B cell (primary cell): ENCODE measurements at regions not wholly inside any gene's neighbourhood (a gene's known extent, or its start where the extent isn't known, plus 50 kb on each side); places are given as distances from the start of the nearest gene placed in this dataset.

ENCODE experiments used
- ATAC-seq: fragments of 200-7000 bp; cut with Tn5 transposase; one replicate; pipeline ENCODE4 v1.10.0; 2021; ENCODE audit warnings: low read depth, mild to moderate bottlenecking, moderate number of reproducible peaks, moderate library complexity
- CTCF ChIA-PET: fragments of 350-600 bp; sonication (Branson Sonifier 250); formaldehyde crosslinking; loops from one replicate; lab custom pipeline; 2021; ENCODE audit warnings: antibody characterized with exemption, inconsistent platforms; lab: Charles Lee
- POLR2A ChIA-PET: fragments of 350-600 bp; sonication (Branson Sonifier 250); formaldehyde crosslinking; loops from one replicate; lab custom pipeline; 2021; ENCODE audit warnings: antibody characterized with exemption; lab: Charles Lee
- DNase-seq: peaks from one replicate; pipeline ENCODE4 v3.0.0; 2013
- H2AFZ ChIP-seq: 2 replicates; pipeline ENCODE4 v1.6.1; 2012; ENCODE audit warnings: mild to moderate bottlenecking, low read depth, low read length; ENCODE audit not compliant: insufficient read depth, poor library complexity, severe bottlenecking
- H3K27ac ChIP-seq, 2 donors: 1 replicate in 1 of 2; 2 replicates in 1 of 2; pipeline ENCODE4 v1.5.1; 2012 to 2013; ENCODE audit warnings: low read length in 2 of 2, mild to moderate bottlenecking in 2 of 2, moderate library complexity in 1 of 2
- H3K27me3 ChIP-seq, 4 experiments: fragments of 200-600 bp in 1 of 4; sonication (generic) in 1 of 4; replicated peaks in 1 of 4; 1 replicate in 2 of 4; 2 replicates in 2 of 4; pipeline versions ENCODE4 v1.6.1 to v1.7.0; 2013 to 2016; ENCODE audit warnings: low read length in 3 of 4, mild to moderate bottlenecking in 2 of 4, mixed read lengths in 1 of 4, moderate library complexity in 1 of 4; ENCODE audit not compliant: insufficient read depth in 4 of 4, control insufficient read depth in 3 of 4; ENCODE audit errors: control extremely low read depth in 1 of 4
- H3K36me3 ChIP-seq, 2 experiments: replicated peaks in 1 of 2; 1 replicate in 1 of 2; 2 replicates in 1 of 2; pipeline versions ENCODE4 v1.6.1 to v1.7.1; 2013; ENCODE audit warnings: low read length in 1 of 2; ENCODE audit not compliant: insufficient read depth in 2 of 2, control insufficient read depth in 1 of 2; ENCODE audit errors: control extremely low read depth in 1 of 2, extremely low read depth in 1 of 2
- H3K4me1 ChIP-seq, 2 donors: fragments of 200-600 bp in 1 of 2; sonication (generic) in 1 of 2; 1 replicate in 1 of 2; 2 replicates in 1 of 2; pipeline versions ENCODE4 v1.5.1 to v1.6.1; 2013 to 2017; ENCODE audit warnings: low read length in 2 of 2; ENCODE audit not compliant: control insufficient read depth in 2 of 2, insufficient read depth in 2 of 2
- H3K4me2 ChIP-seq: replicated peaks from 2 replicates; pipeline ENCODE3; 2012; ENCODE audit warnings: mild to moderate bottlenecking, low read depth, low read length; ENCODE audit not compliant: poor library complexity, severe bottlenecking
- H3K4me3 ChIP-seq, 5 experiments: fragments of 200-600 bp in 1 of 5; sonication (generic) in 1 of 5; 1 replicate in 3 of 5; 2 replicates in 2 of 5; pipeline versions ENCODE4 v1.5.1 to v1.7.0; 2011 to 2016; ENCODE audit warnings: low read length in 4 of 5, mild to moderate bottlenecking in 4 of 5, low read depth in 2 of 5, control low read depth in 1 of 5, moderate library complexity in 1 of 5; ENCODE audit not compliant: insufficient read depth in 1 of 5; ENCODE audit errors: control extremely low read depth in 1 of 5, extremely low read depth in 1 of 5
- H3K79me2 ChIP-seq: fragments of 200-600 bp; sonication (generic); one replicate; pipeline ENCODE4 v1.6.0; 2016; ENCODE audit warnings: low read length; ENCODE audit not compliant: control insufficient read depth, insufficient read depth
- H3K9ac ChIP-seq: fragments of 200-600 bp; sonication (generic); 2 replicates; pipeline ENCODE4 v1.6.1; 2017; ENCODE audit warnings: mild to moderate bottlenecking, low read length, moderate library complexity
- H3K9me3 ChIP-seq, 3 donors: one replicate each; pipeline versions ENCODE4 v1.6.1 to v1.7.1; 2013; ENCODE audit warnings: low read length in 2 of 3; ENCODE audit not compliant: control insufficient read depth in 2 of 3, insufficient read depth in 1 of 3; ENCODE audit errors: control extremely low read depth in 1 of 3
- H4K20me1 ChIP-seq: 2 replicates; pipeline ENCODE4 v1.6.0; 2012; ENCODE audit warnings: mild to moderate bottlenecking, low read length; ENCODE audit not compliant: insufficient read depth, control insufficient read depth, poor library complexity, severe bottlenecking
- H3K27ac Mint-ChIP-seq: one replicate; pipeline ENCODE4 v1.8.0; 2021; ENCODE audit warnings: mixed read lengths
- H3K27me3 Mint-ChIP-seq: one replicate; pipeline ENCODE4 v1.8.0; 2021; ENCODE audit warnings: mixed read lengths
- H3K4me1 Mint-ChIP-seq: one replicate; pipeline ENCODE4 v1.8.0; 2021; ENCODE audit warnings: mixed read lengths
- H3K4me3 Mint-ChIP-seq: one replicate; pipeline ENCODE4 v1.8.0; 2021; ENCODE audit warnings: mixed read lengths
- H3K9me3 Mint-ChIP-seq: one replicate; pipeline ENCODE4 v1.8.0; 2022; ENCODE audit warnings: mixed read lengths; ENCODE audit not compliant: insufficient read depth
- EZH2 ChIP-seq: IDR thresholded peaks from 2 replicates; pipeline ENCODE4 v1.6.1; 2012; ENCODE audit warnings: borderline replicate concordance, low read depth, mild to moderate bottlenecking, moderate library complexity, low read length; ENCODE audit not compliant: insufficient read depth, poor library complexity, severe bottlenecking
- WGBS: methylation state at CpG from one replicate; pipeline ENCODE4 v1.1.5; 2013; ENCODE audit warnings: missing lambda C conversion rate; ENCODE audit not compliant: insufficient coverage; 5-methylcytosine and 5-hydroxymethylcytosine counted together
- intact Hi-C: fragments of 100-400 bp; cut with micrococcal nuclease; formaldehyde crosslinking; loops from one replicate; pipeline ENCODE4 v1.10.0; 2022
- TF ChIP-seq, protein P1 (sequence below): fragments of 200-600 bp; IDR thresholded peaks from one replicate; pipeline ENCODE4 v1.8.0; 2022; ENCODE audit warnings: antibody characterized with exemption, mild to moderate bottlenecking

DNA sequence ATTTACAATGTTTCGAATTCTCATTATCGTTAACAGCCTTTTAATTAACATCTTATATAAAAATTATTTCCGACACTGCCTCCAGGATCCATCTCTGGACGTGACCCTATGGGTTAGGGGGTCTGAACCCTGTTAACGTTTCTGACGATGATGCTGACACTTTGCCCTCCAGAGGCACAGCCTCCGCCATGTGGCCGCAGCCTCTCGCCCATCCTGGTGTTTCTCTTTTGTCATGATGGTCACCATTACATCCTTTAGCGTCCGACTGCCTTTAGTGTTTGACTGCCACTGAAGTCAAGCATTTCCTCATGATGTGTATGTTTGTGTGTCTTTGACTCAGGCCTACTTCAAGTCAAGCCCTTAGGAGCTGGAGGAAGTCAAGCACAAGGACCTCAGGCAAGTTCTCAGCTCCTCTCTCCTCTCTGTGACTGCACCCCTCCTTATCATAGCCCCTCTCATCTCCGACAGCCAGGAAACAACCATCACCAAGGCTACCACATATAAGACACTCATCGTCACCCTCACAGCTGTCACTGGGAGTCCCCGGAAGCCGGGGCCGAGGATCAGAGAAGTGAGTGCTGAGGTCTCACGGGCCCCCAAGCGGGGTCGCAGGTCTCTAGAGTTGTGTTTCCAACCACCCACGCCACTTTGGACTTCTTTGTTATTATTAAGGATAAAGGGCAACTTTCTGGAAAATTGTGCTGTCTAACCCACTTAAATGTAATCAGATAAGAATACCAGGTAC lies 96.1 kb upstream of the PPP2R2D start:
- Histone ChIP-seq H3K4me2 (no peak overlapping the region), H3K27ac (no peak overlapping the region), H3K9ac (no peak overlapping the region), H3K79me2 (no peaks in the 10 kb centered on the region), H3K27me3 (no peaks in the 10 kb centered on the region), H4K20me1 (no peaks in the 10 kb centered on the region), H3K36me3 (no peaks in the 10 kb centered on the region), H3K9me3 (peaks cover 0 to 4% (median 1%) of the 10 kb centered on the region in 3 donors), H3K4me3 (no peak overlapping the region), H2AFZ (no peak overlapping the region), H3K4me1 (no peaks in the 10 kb centered on the region)
- peaks cover 4% of the 10 kb centered on the region for H3K9me3 Mint-ChIP-seq
- WGBS, result 88% methylated on average over 9 of the region's 20 CpGs
- intact Hi-C loops, result no loop called here
- peaks cover 13% of the 10 kb centered on the region for H3K27me3 Mint-ChIP-seq
- no peak for ATAC-seq
- ChIA-PET POLR2A (no interaction called here), CTCF (no interaction called here)
- no peak for DNase-seq
- H3K27ac Mint-ChIP-seq, result no peak overlapping the region
- no peak for TF ChIP-seq EZH2
- TF ChIP-seq, protein P1, sequence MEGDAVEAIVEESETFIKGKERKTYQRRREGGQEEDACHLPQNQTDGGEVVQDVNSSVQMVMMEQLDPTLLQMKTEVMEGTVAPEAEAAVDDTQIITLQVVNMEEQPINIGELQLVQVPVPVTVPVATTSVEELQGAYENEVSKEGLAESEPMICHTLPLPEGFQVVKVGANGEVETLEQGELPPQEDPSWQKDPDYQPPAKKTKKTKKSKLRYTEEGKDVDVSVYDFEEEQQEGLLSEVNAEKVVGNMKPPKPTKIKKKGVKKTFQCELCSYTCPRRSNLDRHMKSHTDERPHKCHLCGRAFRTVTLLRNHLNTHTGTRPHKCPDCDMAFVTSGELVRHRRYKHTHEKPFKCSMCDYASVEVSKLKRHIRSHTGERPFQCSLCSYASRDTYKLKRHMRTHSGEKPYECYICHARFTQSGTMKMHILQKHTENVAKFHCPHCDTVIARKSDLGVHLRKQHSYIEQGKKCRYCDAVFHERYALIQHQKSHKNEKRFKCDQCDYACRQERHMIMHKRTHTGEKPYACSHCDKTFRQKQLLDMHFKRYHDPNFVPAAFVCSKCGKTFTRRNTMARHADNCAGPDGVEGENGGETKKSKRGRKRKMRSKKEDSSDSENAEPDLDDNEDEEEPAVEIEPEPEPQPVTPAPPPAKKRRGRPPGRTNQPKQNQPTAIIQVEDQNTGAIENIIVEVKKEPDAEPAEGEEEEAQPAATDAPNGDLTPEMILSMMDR, result no peak
- no peaks in the 10 kb centered on the region for H3K4me1 Mint-ChIP-seq
- H3K4me3 Mint-ChIP-seq, result no peak overlapping the region

DNA sequence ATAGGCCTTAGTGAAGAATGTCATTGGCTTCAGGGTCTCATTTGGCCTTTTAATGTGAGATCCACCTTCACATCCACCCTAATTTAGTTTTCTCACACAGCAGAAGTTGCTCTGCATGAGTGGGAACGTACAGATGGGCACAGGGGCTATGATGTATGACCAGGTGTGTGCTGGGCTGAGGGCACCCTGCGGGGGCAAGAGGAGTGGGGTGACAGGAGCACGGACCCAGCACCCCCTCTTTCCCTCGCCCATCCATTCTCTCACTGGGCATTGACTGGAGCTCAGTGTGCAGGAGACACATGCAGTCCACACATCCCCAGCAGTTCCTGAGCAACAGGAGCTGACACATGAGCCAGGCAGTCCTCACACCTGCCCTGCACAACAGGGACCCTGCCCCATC lies 95.1 kb upstream of the PPP2R2D start:
- no peak overlapping the region for H3K9ac ChIP-seq
- DNase-seq (no peak), ATAC-seq (no peak)
- no peak overlapping the region for H2AFZ ChIP-seq
- Mint-ChIP-seq H3K4me1 (no peaks in the 10 kb centered on the region), H3K4me3 (no peak overlapping the region), H3K27ac (no peak overlapping the region), H3K9me3 (no peaks in the 10 kb centered on the region), H3K27me3 (peaks cover 9% of the 10 kb centered on the region)
- no peak overlapping the region for H3K4me2 ChIP-seq
- H3K79me2 ChIP-seq, result no peaks in the 10 kb centered on the region
- H3K27me3 ChIP-seq, result no peaks in the 10 kb centered on the region
- intact Hi-C loops, result no loop called here
- H4K20me1 ChIP-seq, result no peaks in the 10 kb centered on the region
- H3K36me3 ChIP-seq, result no peaks in the 10 kb centered on the region
- H3K27ac ChIP-seq, result no peak overlapping the region
- no peaks in the 10 kb centered on the region for H3K9me3 ChIP-seq
- WGBS, result 80% methylated on average over 3 of the region's 4 CpGs
- POLR2A ChIA-PET, result no interaction called here
- CTCF ChIA-PET, result no interaction called here
- no peak overlapping the region for H3K4me3 ChIP-seq
- no peaks in the 10 kb centered on the region for H3K4me1 ChIP-seq
- no peak for TF ChIP-seq EZH2
